ENCODE measurements at regions not wholly inside any gene's neighbourhood (a gene's known extent, or its start where the extent isn't known, plus 50 kb on each side); places are given as distances from the start of the nearest gene placed in this dataset.

- no peak for DNase-seq (ENCODE audit: extremely low spot score, unreplicated experiment)
- Mint-ChIP-seq H3K27ac (no peak overlapping the region), H3K36me3 (no peaks in the 10 kb centered on the region), H3K9me3 (no peaks in the 10 kb centered on the region), H3K4me1 (ENCODE audit: unreplicated experiment) (no peaks in the 10 kb centered on the region), H3K27me3 (no peaks in the 10 kb centered on the region), H3K4me3 (no peak overlapping the region)
- TF ChIP-seq CTCF (conservative IDR thresholded peaks at IDR 0.05) = no peak
These were observed 54.6 kb upstream of the RNF217 start for GRCh38 chr6:124907596-124907995.
